HAP-1 (cell line): ENCODE measurements at regions not wholly inside any gene's neighbourhood (a gene's known extent, or its start where the extent isn't known, plus 50 kb on each side); places are given as distances from the start of the nearest gene placed in this dataset.

Source experiments
- DNase-seq, 2 experiments: peaks; one replicate each; pipeline ENCODE4 v3.0.0-alpha.2; 2016 to 2020; ENCODE audit warnings: low spot score in 2 of 2
- H3K27me3 ChIP-seq: fragments of 250-450 bp; sonication (Bioruptor Pico); 2 replicates; pipeline ENCODE4 v1.5.1; 2020; ENCODE audit warnings: low read depth, mild to moderate bottlenecking, moderate library complexity
- H3K36me3 ChIP-seq: fragments of 250-450 bp; sonication (Bioruptor Pico); replicated peaks from 2 replicates; pipeline ENCODE4 v1.5.1; 2020; ENCODE audit warnings: mild to moderate bottlenecking
- H3K4me1 ChIP-seq: fragments of 250-450 bp; sonication (Bioruptor Pico); 2 replicates; pipeline ENCODE4 v1.5.1; 2020; ENCODE audit warnings: mild to moderate bottlenecking
- H3K4me3 ChIP-seq: fragments of 250-450 bp; sonication (Bioruptor Pico); 2 replicates; pipeline ENCODE4 v1.5.1; 2020; ENCODE audit warnings: mild to moderate bottlenecking, moderate library complexity
- H3K9me3 ChIP-seq: fragments of 250-450 bp; sonication (Bioruptor Pico); 2 replicates; pipeline ENCODE4 v1.5.1; 2020; ENCODE audit warnings: mild to moderate bottlenecking, moderate library complexity
- in situ Hi-C: fragments of 300-500 bp; cut with MboI; formaldehyde crosslinking; loops from 3 replicates; pipeline ENCODE4 v1.14.3; 2020; ENCODE audit warnings: low sequenced_read_pairs, inconsistent platforms, mixed read lengths

DNA sequence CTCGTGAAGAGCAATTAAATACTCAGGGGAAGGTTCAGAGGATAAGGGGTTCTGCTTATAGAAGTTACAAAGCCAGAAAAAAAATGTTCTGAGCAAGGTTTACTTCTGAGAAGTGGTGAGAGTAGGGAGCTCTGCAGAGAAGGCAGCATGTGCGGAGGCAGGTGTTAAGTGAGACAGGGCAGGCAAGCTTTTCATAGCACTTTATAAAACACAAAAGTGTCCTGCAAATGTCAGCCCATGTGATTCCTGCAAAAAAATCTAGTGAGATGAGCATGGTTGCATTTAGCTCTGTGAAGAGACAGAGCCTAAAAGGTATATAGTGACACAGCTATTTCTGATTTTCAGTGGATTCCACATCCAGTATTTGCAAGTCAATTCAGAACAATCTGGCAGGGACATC lies 223.8 kb upstream of the SYT4 start:
- no peaks in the 10 kb centered on the region for H3K36me3 ChIP-seq
- DNase-seq: no peak
- no peaks in the 10 kb centered on the region for H3K9me3 ChIP-seq
- in situ Hi-C loops: no loop called here
- H3K4me3 ChIP-seq: no peak overlapping the region
- no peaks in the 10 kb centered on the region for H3K4me1 ChIP-seq
- H3K27me3 ChIP-seq: no peaks in the 10 kb centered on the region

DNA sequence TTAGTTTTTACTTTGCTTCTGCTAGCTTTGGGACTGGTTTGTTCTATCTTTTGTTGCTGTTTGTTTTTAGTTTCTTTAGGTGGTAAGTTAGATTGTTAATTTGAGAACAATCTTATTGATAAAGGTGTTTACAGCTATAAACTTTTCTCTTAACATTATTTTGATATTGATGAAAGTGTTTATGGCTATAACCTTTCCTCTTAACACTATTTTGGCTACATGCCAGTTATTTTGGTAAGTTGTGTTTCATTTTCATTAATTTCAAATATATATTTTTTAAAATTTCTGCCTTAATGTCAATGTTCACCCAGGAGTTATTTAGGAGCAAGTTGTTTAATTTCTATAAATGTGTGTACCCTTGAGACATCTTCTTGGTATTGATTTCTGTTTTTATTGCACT lies 229.6 kb upstream of the SYT4 start:
- Histone ChIP-seq H3K27me3 (no peaks in the 10 kb centered on the region), H3K36me3 (no peaks in the 10 kb centered on the region), H3K4me3 (no peak overlapping the region), H3K9me3 (peaks cover 6% of the 10 kb centered on the region; the same call in 1 of the 2 replicates), H3K4me1 (no peaks in the 10 kb centered on the region)
- no peak for DNase-seq
- in situ Hi-C loops: no loop called here

DNA sequence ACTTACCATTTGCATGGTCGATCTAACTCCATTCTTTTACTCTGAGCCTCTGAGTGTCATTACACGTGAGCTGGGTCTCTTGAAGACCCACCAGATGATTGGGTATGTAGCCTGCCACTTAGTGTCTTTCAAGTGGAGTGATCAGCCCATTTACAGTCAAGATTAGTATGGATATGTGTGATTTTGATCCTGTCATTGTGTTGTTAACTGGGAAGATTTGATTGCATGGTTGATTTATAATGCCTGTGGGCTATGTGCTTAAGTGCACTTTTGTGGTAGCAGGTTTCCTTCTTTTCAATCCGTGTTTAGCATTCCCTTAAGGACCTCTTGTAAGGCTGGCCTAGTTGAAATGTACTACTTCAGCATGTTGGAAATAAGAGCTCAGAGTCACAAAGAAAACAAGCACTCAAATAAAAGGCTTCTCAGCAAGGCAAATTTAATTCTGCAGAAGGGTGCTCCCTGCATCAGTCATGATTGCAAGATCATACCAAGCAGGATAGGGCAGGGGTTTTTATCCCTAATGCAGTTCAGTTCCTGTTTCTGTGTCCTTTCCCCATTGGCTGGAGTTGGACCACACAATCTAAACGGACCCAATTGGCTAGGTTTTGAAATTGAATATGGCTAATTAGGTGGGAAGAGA lies 230.7 kb upstream of the SYT4 start:
- no peak for DNase-seq
- no peaks in the 10 kb centered on the region for H3K4me1 ChIP-seq
- peaks cover 6% of the 10 kb centered on the region; the same call in 1 of the 2 replicates for H3K9me3 ChIP-seq
- H3K36me3 ChIP-seq: no peaks in the 10 kb centered on the region
- in situ Hi-C loops: no loop called here
- no peaks in the 10 kb centered on the region for H3K27me3 ChIP-seq
- H3K4me3 ChIP-seq: no peak overlapping the region

DNA sequence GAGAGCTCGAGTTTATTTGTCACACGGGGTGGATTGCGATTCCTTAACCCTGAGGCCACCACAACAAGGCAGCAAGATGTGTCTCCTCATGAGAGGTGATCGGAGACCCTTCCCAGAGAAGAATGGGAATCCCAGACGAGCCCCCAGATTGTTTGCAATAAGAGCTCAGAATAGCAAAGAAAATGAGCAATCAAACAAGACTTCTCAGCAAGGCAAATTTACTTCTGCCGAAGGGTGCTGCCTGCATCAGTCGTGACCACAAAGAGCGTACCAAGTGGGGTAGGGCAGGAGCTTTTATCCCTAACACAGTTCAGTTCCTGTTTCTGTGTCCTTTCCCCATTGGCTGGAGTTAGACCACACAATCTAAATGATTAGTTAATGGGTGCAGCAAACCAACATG lies 237.5 kb upstream of the SYT4 start:
- Histone ChIP-seq H3K4me3 (no peak overlapping the region), H3K27me3 (no peaks in the 10 kb centered on the region), H3K9me3 (no peaks in the 10 kb centered on the region), H3K36me3 (no peaks in the 10 kb centered on the region), H3K4me1 (no peaks in the 10 kb centered on the region)
- in situ Hi-C loops: no loop called here
- no peak for DNase-seq

DNA sequence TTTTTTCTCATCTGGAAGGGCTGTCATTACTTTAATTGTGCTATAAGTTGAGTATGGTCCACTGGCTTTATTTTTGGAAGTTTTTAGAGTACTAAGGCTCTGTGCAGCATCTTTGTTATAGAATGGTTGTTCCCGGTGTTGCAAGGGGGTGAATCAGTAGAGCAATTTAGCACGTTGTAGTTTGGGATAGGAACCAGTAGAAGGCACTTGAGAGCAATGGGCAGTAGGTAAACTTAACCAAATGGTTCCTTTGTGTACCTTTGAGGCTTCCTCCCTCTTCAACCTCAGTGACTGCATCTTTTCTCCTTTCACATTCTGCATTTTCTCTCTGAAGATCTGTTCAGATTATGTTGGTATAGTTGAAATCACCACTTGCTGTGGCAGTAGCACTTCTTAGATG lies 238.2 kb upstream of the SYT4 start:
- no peaks in the 10 kb centered on the region for H3K36me3 ChIP-seq
- in situ Hi-C loops: no loop called here
- no peaks in the 10 kb centered on the region for H3K9me3 ChIP-seq
- H3K4me3 ChIP-seq: no peak overlapping the region
- no peaks in the 10 kb centered on the region for H3K4me1 ChIP-seq
- 0 out of 2 replicates have a peak, but pooled peaks cover under 1% of the 10 kb centered on the region for H3K27me3 ChIP-seq
- no peak for DNase-seq

DNA sequence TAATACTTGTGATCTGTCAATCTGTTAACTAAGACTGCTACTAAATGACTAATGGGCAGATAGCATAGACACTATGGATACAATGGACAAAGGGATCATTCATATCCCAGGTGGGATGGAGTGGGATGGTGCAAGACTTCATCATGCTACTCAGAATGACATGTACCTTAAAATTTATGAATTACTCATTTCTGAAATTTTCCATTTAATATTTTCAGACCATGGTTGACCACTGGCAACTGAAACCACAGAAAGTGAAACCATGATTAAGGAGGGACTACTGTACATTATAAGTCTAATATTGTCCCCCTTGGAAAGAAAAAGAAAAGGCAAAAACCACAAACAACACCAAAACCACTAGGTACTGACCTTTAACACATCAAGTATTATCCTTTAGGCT lies 247.0 kb upstream of the SYT4 start:
- no peaks in the 10 kb centered on the region for H3K9me3 ChIP-seq
- in situ Hi-C loops: no loop called here
- DNase-seq: no peak
- no peaks in the 10 kb centered on the region for H3K4me1 ChIP-seq
- H3K4me3 ChIP-seq: no peak overlapping the region
- no peaks in the 10 kb centered on the region for H3K36me3 ChIP-seq
- H3K27me3 ChIP-seq: peaks cover 5% of the 10 kb centered on the region; the same call in 1 of the 2 replicates

DNA sequence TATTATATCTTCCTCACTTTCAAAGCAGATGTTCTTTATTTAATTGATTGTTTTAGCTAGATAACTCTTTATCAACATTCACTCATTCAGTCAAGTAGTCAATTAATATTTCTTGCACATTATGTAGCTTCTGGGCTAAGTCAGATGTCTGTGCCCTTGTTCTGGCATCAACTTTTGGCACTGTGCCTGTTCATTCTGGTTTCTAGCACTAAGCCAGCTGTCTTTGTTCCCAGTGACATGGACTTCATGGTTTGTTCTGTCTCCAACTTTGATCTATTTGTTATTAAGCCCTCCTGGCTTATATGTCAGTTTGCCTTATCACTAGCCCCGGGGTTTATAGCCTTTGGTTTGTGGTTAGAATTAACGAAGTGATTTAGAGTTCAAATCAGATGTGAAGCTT lies 247.9 kb upstream of the SYT4 start:
- DNase-seq: no peak
- H3K4me3 ChIP-seq: no peak overlapping the region
- in situ Hi-C loops: no loop called here
- no peaks in the 10 kb centered on the region for H3K36me3 ChIP-seq
- no peaks in the 10 kb centered on the region for H3K9me3 ChIP-seq
- H3K27me3 ChIP-seq: peaks cover 5% of the 10 kb centered on the region; the same call in 1 of the 2 replicates
- no peaks in the 10 kb centered on the region for H3K4me1 ChIP-seq

DNA sequence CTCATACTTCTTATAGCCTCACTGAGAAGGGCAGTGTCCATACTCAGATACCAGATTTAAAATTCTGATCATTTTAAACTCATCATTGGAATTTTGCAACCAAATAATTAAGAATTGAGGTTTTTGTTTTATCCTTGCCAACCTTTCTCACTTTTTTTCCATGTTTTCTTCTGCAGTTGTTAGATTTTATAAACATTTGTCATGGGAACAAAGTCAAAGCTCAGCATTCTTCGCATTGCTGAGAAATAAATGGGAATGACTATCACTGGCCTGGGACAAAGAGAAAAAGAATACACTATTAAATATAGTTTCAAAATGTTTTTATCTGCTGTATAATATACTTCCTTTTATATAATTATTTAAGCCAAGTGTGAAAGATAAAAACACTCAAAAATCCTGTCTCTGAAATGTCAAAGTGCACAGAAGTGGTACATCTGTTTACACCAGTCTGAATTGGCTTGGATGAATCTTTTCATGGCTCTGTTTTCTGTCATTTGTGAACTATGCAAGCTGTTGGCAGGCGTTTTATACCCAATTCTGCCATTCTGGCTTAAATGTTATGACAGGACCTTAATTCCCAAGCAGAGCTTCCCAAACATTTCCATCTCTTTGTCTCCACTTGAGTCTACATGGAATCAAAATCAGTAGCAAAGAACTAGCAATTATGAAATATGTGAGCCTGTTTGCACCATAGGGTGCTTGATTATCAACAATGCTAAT lies 249.3 kb upstream of the SYT4 start:
- in situ Hi-C loops: no loop called here
- DNase-seq: no peak
- H3K9me3 ChIP-seq: no peaks in the 10 kb centered on the region

DNA sequence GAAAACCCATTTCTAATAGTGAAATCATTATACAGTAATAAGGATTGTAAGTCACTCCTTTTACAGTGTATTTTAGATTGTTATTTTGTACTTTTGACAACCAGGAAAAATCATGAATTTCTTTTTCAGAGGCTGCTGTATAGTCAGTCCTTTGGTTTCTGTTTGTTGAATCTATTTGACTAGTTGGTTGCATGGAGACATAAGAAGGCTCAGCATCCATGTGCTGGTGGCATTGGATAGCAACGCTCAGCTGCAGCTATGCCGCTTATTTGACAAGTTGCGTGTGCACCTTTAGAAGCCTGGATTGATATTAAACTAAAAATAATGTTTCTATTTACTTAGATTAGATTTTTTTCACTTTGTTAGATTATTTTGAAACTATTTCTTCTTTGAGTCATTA lies 254.1 kb upstream of the SYT4 start:
- in situ Hi-C loops: no loop called here
- 0 out of 2 replicates have a peak, but pooled peaks cover 3% of the 10 kb centered on the region for H3K27me3 ChIP-seq
- DNase-seq: no peak

More for the DNA sequence above, 249.3 kb upstream of the SYT4 start:
- peaks cover 2% of the 10 kb centered on the region; the same call in 1 of the 2 replicates for H3K27me3 ChIP-seq
- no peak overlapping the region for H3K4me3 ChIP-seq
- H3K36me3 ChIP-seq: no peaks in the 10 kb centered on the region
- no peaks in the 10 kb centered on the region for H3K4me1 ChIP-seq

DNA sequence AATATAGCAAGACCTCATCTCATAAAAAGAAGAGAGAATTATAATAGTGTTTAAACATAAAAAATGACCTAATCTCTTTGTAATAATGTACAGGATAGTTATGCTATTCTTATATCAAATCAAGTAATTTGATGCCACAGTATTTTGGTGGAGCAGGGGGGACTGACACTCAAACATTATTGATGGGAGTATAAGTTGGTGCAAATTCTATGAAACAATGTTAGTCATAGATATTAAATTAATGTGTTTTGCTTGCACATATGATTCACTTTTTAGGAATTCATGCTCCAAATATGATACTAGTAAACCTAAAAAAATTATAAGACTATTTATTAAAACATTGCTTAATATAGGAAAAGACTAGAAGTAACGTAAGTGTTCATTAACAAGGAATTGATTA lies 256.1 kb upstream of the SYT4 start:
- H3K9me3 ChIP-seq: no peaks in the 10 kb centered on the region
- in situ Hi-C loops: no loop called here
- H3K4me3 ChIP-seq: no peak overlapping the region
- H3K36me3 ChIP-seq: no peaks in the 10 kb centered on the region
- H3K4me1 ChIP-seq: no peaks in the 10 kb centered on the region
- 0 out of 2 replicates have a peak, but pooled peaks cover 3% of the 10 kb centered on the region for H3K27me3 ChIP-seq
- no peak for DNase-seq

More for the DNA sequence above, 254.1 kb upstream of the SYT4 start:
- H3K9me3 ChIP-seq: no peaks in the 10 kb centered on the region
- no peaks in the 10 kb centered on the region for H3K4me1 ChIP-seq
- H3K4me3 ChIP-seq: no peak overlapping the region
- no peaks in the 10 kb centered on the region for H3K36me3 ChIP-seq

DNA sequence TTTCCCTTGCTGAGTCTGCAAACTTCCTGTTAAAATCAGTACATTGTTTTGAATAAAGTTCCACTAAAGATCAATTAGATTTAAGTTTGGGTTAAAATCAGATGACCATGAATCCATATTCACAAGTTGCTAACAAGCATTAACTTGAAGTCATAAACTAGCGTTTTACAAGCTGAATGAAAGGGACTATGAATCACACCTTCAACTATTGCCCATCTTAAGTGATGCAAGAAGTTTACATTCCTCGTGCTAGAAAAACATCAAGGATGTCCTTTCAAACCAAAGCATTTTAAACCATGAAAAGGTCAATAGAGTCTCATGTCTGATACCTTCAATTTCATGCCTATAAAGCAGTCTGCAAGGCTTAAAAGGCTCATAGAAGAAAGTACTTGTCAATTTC lies 257.2 kb upstream of the SYT4 start:
- Histone ChIP-seq H3K27me3 (0 out of 2 replicates have a peak, but pooled peaks cover 6% of the 10 kb centered on the region), H3K9me3 (no peaks in the 10 kb centered on the region), H3K4me1 (no peaks in the 10 kb centered on the region), H3K36me3 (no peaks in the 10 kb centered on the region), H3K4me3 (no peak overlapping the region)
- in situ Hi-C loops: no loop called here
- no peak for DNase-seq

DNA sequence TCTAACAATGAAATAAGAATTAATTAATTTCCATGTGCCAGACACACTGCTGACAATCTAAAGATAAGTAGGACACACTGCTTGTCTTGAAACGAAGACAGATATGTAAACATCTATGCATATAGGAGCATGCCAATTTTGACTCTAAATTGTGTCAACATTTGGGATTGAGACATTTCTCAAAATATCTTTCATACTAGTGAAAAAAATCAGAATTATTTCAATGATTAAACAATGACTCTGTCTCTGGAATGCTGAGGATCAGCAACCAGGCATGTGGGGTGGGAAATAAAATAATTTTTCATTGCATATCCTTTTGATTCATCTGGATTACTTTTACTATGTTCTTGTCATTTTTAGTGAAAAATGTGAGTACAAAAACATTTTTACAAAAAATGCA lies 262.6 kb upstream of the SYT4 start:
- no peak for DNase-seq

DNA sequence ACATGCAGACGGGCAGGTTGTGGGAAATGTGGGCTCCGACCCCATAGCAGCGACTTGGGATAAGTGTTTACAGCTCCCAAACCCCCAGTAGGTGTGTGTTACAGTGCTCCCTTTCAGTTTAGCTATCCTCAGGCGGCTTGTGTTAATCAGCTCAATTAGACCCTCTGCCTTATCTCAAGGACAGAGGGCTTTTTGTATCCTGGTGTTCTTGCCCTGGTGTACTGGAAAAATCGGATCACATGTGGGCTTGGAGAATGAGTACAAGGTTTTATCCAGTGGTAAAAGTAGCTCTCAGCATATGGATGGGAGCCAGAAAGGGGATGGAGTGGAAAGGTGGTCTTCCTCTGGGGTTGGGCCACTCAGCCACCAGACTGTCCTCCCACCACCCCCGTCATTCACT lies 264.7 kb upstream of the SYT4 start:
- Histone ChIP-seq H3K36me3 (no peaks in the 10 kb centered on the region), H3K9me3 (no peaks in the 10 kb centered on the region), H3K27me3 (0 out of 2 replicates have a peak, but pooled peaks cover 5% of the 10 kb centered on the region), H3K4me1 (no peaks in the 10 kb centered on the region), H3K4me3 (no peak overlapping the region)
- in situ Hi-C loops: no loop called here
- DNase-seq: no peak

More for the DNA sequence above, 262.6 kb upstream of the SYT4 start:
- Histone ChIP-seq H3K4me1 (no peaks in the 10 kb centered on the region), H3K27me3 (0 out of 2 replicates have a peak, but pooled peaks cover 5% of the 10 kb centered on the region), H3K4me3 (no peak overlapping the region), H3K9me3 (no peaks in the 10 kb centered on the region), H3K36me3 (no peaks in the 10 kb centered on the region)
- in situ Hi-C loops: no loop called here

DNA sequence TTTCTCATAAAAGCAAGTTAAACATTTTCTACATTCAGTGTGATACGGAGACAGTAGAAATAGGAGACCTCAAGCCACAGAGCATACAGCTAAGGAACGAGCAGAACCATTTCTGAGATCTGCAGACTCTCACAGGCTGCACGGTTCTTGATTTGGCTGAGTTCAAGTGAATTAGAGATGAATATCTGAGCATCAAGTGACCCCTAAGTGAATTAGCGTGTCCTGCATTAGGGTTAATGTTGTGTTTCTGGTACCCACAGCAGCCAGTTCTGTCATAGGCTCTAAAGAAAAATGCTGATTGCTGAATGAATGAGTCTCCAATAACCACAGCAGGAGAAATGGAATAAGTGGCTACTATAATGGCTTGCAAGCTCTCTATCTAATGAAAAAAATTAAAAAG lies 265.9 kb upstream of the SYT4 start:
- Histone ChIP-seq H3K4me3 (no peak overlapping the region), H3K36me3 (no peaks in the 10 kb centered on the region), H3K27me3 (0 out of 2 replicates have a peak, but pooled peaks cover 5% of the 10 kb centered on the region), H3K4me1 (no peaks in the 10 kb centered on the region), H3K9me3 (no peaks in the 10 kb centered on the region)
- in situ Hi-C loops: no loop called here
- no peak for DNase-seq
